ENCODE measurements at regions not wholly inside any gene's neighbourhood (a gene's known extent, or its start where the extent isn't known, plus 50 kb on each side); places are given as distances from the start of the nearest gene placed in this dataset.

DNA sequence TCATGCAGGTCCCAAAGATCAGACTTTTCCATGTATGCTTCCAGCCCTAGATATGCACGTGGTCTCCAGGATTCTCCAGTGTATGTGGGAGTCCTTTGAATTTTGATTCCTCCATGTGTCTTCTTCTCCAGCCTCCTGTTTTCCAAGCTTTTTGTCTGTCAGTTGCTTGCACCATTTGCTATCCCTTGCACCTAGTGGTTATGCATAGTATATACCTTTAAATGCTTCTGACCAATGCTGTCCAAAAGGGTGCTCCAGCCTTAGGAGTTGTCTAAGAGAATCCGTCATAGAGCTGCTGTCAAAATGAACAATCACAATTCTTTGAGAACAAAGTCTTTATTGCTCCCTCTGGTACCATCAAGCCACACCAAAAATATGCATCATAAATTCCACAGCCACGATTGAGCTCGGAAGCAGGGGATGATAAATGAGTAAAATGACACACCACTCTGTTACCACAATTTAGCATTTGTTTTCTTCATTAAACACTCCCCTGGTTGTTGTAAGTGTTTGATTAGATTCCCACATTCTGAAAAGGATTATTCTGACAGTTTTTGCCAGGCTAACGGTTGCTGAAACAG is 706.2 kb upstream of the GJE1 start:
- H3K4me2 ChIP-seq (ENCODE audit: low read depth, low read length) = no peak overlapping the region
- no peaks in the 10 kb centered on the region for H3K9me2 ChIP-seq (replicated peaks; ENCODE audit: insufficient read depth, low read length)
- H3K27me3 ChIP-seq (replicated peaks; ENCODE audit: insufficient read depth, low read length) = no peaks in the 10 kb centered on the region
- H3K9ac ChIP-seq (ENCODE audit: low read length) = no peak overlapping the region
- H4K20me1 ChIP-seq (ENCODE audit: insufficient read depth, low read length) = no peaks in the 10 kb centered on the region
- no peaks in the 10 kb centered on the region for H3K9me3 ChIP-seq (replicated peaks; ENCODE audit: insufficient read depth, low read length)
- no peak overlapping the region for H3K27ac ChIP-seq (ENCODE audit: low read length)
- H3K4me1 ChIP-seq (ENCODE audit: low read length) = no peaks in the 10 kb centered on the region
- H3K79me2 ChIP-seq (ENCODE audit: low read length) = no peaks in the 10 kb centered on the region
- TF ChIP-seq EZH2phosphoT487 (IDR thresholded peaks at IDR 0.05; ENCODE audit: low read length) (no peak), EZH2 (optimal IDR thresholded peaks at IDR 0.05; ENCODE audit: low read depth, low read length) (no peak)
- no peak overlapping the region for H2AFZ ChIP-seq (ENCODE audit: low read length)
- no peak overlapping the region for H3K4me3 ChIP-seq (ENCODE audit: low read length)
- H3K36me3 ChIP-seq (replicated peaks; ENCODE audit: insufficient read depth, low read length) = no peaks in the 10 kb centered on the region
- no peaks in the 10 kb centered on the region for H3F3A ChIP-seq (ENCODE audit: insufficient read depth, low read length)
- no peak for DNase-seq

DNA sequence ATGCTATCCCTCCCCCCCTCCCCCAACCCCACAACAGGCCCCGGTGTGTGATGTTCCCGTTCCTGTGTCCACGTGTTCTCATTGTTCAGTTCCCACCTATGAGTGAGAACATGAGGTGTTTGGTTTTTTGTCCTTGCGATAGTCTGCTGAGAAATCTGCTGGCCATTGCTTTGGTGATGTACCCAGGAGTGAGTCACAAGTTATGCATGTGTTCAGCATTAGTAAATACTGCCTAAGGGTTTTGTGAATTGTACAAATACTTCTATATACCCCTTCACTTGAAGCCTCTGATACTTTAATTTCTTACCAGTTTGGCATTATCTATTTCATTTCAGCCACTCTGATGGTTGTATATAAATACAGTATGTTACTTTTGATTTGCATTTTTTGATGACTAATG is 711.3 kb upstream of the GJE1 start:
- TF ChIP-seq EZH2phosphoT487 (IDR thresholded peaks at IDR 0.05; ENCODE audit: low read length) (no peak), EZH2 (optimal IDR thresholded peaks at IDR 0.05; ENCODE audit: low read depth, low read length) (no peak)
- TF ChIP-seq, protein P1, sequence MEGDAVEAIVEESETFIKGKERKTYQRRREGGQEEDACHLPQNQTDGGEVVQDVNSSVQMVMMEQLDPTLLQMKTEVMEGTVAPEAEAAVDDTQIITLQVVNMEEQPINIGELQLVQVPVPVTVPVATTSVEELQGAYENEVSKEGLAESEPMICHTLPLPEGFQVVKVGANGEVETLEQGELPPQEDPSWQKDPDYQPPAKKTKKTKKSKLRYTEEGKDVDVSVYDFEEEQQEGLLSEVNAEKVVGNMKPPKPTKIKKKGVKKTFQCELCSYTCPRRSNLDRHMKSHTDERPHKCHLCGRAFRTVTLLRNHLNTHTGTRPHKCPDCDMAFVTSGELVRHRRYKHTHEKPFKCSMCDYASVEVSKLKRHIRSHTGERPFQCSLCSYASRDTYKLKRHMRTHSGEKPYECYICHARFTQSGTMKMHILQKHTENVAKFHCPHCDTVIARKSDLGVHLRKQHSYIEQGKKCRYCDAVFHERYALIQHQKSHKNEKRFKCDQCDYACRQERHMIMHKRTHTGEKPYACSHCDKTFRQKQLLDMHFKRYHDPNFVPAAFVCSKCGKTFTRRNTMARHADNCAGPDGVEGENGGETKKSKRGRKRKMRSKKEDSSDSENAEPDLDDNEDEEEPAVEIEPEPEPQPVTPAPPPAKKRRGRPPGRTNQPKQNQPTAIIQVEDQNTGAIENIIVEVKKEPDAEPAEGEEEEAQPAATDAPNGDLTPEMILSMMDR (IDR thresholded peaks at IDR 0.05; ENCODE audit: low read length) = no peak
- no peaks in the 10 kb centered on the region for H3F3A ChIP-seq (ENCODE audit: insufficient read depth, low read length)
- no peaks in the 10 kb centered on the region for H3K9me3 ChIP-seq (replicated peaks; ENCODE audit: insufficient read depth, low read length)
- no peaks in the 10 kb centered on the region for H4K20me1 ChIP-seq (ENCODE audit: insufficient read depth, low read length)
- no peak overlapping the region for H2AFZ ChIP-seq (ENCODE audit: low read length)
- H3K4me2 ChIP-seq (ENCODE audit: low read depth, low read length) = no peak overlapping the region
- no peak for DNase-seq
- no peak overlapping the region for H3K9ac ChIP-seq (ENCODE audit: low read length)
- H3K4me3 ChIP-seq (ENCODE audit: low read length) = no peak overlapping the region
- H3K27me3 ChIP-seq (replicated peaks; ENCODE audit: insufficient read depth, low read length) = no peaks in the 10 kb centered on the region
- H3K79me2 ChIP-seq (ENCODE audit: low read length) = no peaks in the 10 kb centered on the region
- no peaks in the 10 kb centered on the region for H3K4me1 ChIP-seq (ENCODE audit: low read length)
- H3K36me3 ChIP-seq (replicated peaks; ENCODE audit: insufficient read depth, low read length) = no peaks in the 10 kb centered on the region
- H3K9me2 ChIP-seq (replicated peaks; ENCODE audit: insufficient read depth, low read length) = no peaks in the 10 kb centered on the region
- no peak overlapping the region for H3K27ac ChIP-seq (ENCODE audit: low read length)

DNA sequence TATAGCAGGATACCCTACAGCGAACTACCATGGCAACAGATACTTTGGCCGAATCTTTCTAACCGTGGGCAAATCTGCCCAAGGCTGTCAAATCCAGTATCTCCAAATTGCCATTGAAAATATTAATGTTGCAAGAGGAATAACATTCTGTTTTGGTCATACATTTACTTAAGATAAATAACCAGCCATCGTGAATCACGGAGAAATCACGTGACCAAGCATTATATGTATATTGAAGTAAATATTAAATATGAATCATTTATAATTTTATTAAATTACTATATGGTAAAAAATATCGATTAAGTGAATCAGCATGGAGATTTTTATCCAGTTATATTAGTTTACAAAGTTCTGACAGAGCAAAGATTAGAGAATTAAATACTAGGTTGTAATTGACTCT is 714.6 kb upstream of the GJE1 start:
- no peak for DNase-seq
- H3K9me2 ChIP-seq (replicated peaks; ENCODE audit: insufficient read depth, low read length) = no peaks in the 10 kb centered on the region
- no peaks in the 10 kb centered on the region for H3K27me3 ChIP-seq (replicated peaks; ENCODE audit: insufficient read depth, low read length)
- H3F3A ChIP-seq (ENCODE audit: insufficient read depth, low read length) = no peaks in the 10 kb centered on the region
- H3K79me2 ChIP-seq (ENCODE audit: low read length) = no peaks in the 10 kb centered on the region
- TF ChIP-seq, protein P1 (IDR thresholded peaks at IDR 0.05; ENCODE audit: low read length) = no peak
- no peak for TF ChIP-seq EZH2phosphoT487 (IDR thresholded peaks at IDR 0.05; ENCODE audit: low read length)
- TF ChIP-seq EZH2 (optimal IDR thresholded peaks at IDR 0.05; ENCODE audit: low read depth, low read length) = no peak
- no peak overlapping the region for H3K9ac ChIP-seq (ENCODE audit: low read length)
- no peak overlapping the region for H2AFZ ChIP-seq (ENCODE audit: low read length)
- no peak overlapping the region for H3K27ac ChIP-seq (ENCODE audit: low read length)
- no peaks in the 10 kb centered on the region for H3K36me3 ChIP-seq (replicated peaks; ENCODE audit: insufficient read depth, low read length)
- no peaks in the 10 kb centered on the region for H3K4me1 ChIP-seq (ENCODE audit: low read length)
- H4K20me1 ChIP-seq (ENCODE audit: insufficient read depth, low read length) = no peaks in the 10 kb centered on the region
- H3K4me2 ChIP-seq (ENCODE audit: low read depth, low read length) = no peak overlapping the region
- H3K9me3 ChIP-seq (replicated peaks; ENCODE audit: insufficient read depth, low read length) = no peaks in the 10 kb centered on the region
- H3K4me3 ChIP-seq (ENCODE audit: low read length) = no peak overlapping the region

DNA sequence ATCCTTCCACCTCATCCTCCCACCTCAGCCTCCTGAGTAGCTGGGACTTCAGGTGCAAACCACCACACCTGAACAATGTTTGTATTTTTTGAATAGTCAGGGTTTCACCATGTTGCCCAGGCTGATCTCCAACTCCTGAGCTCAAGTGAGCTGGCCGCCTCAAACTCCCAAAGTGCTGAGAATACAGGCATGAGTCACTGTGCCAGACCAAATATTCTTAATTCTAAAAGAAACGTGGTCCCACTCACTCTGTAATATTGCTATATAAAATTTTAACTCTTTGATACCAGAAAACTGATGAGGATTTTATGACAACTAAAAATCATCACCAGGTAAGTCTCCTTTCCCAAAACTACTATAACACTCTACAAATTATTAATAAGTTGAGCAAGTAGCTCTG is 716.8 kb upstream of the GJE1 start:
- TF ChIP-seq EZH2 (optimal IDR thresholded peaks at IDR 0.05; ENCODE audit: low read depth, low read length) (no peak), EZH2phosphoT487 (IDR thresholded peaks at IDR 0.05; ENCODE audit: low read length) (no peak)
- TF ChIP-seq, protein P1 (IDR thresholded peaks at IDR 0.05; ENCODE audit: low read length) = no peak
- Histone ChIP-seq H4K20me1 (ENCODE audit: insufficient read depth, low read length) (no peaks in the 10 kb centered on the region), H3F3A (ENCODE audit: insufficient read depth, low read length) (no peaks in the 10 kb centered on the region), H2AFZ (ENCODE audit: low read length) (no peak overlapping the region), H3K4me3 (ENCODE audit: low read length) (no peak overlapping the region), H3K4me2 (ENCODE audit: low read depth, low read length) (no peak overlapping the region), H3K4me1 (ENCODE audit: low read length) (no peaks in the 10 kb centered on the region), H3K27ac (ENCODE audit: low read length) (no peak overlapping the region), H3K36me3 (replicated peaks; ENCODE audit: insufficient read depth, low read length) (no peaks in the 10 kb centered on the region), H3K27me3 (replicated peaks; ENCODE audit: insufficient read depth, low read length) (no peaks in the 10 kb centered on the region), H3K9ac (ENCODE audit: low read length) (no peak overlapping the region), H3K79me2 (ENCODE audit: low read length) (no peaks in the 10 kb centered on the region), H3K9me2 (replicated peaks; ENCODE audit: insufficient read depth, low read length) (no peaks in the 10 kb centered on the region), H3K9me3 (replicated peaks; ENCODE audit: insufficient read depth, low read length) (no peaks in the 10 kb centered on the region)
- no peak for DNase-seq
